GM12878 (cell line): ENCODE measurements at regions not wholly inside any gene's neighbourhood (a gene's known extent, or its start where the extent isn't known, plus 50 kb on each side); places are given as distances from the start of the nearest gene placed in this dataset.

ENCODE experiments used
- BCL11A ChIP-seq: IDR thresholded peaks from 2 replicates; pipeline ENCODE4 v1.6.1; 2011; ENCODE audit warnings: low read depth, low read length
- CBFB ChIP-seq: IDR thresholded peaks from 2 replicates; pipeline ENCODE4 v1.6.1; 2016; ENCODE audit warnings: antibody characterized with exemption, low read depth
- CHD1 ChIP-seq: IDR thresholded peaks from 2 replicates; pipeline ENCODE4 v1.6.1; 2012; ENCODE audit warnings: low read depth, low read length, improper control_type of control experiment
- CREM ChIP-seq: IDR thresholded peaks from 2 replicates; pipeline ENCODE4 v1.6.1; 2014; ENCODE audit warnings: antibody characterized with exemption, low read depth
- FOXK2 ChIP-seq: fragments of 450-650 bp; IDR thresholded peaks from 2 replicates; pipeline ENCODE4 v1.6.1; 2017; ENCODE audit warnings: mild to moderate bottlenecking, moderate library complexity
- KAT2A ChIP-seq: conservative IDR thresholded peaks from 2 replicates; pipeline ENCODE4 v1.6.1; 2011; ENCODE audit warnings: low read depth, low read length; ENCODE audit not compliant: control insufficient read depth
- KLF5 ChIP-seq: fragments of 450-650 bp; IDR thresholded peaks from 2 replicates; pipeline ENCODE4 v1.6.1; 2014; ENCODE audit warnings: mild to moderate bottlenecking; ENCODE audit not compliant: partially characterized antibody
- MEF2B ChIP-seq: fragments of 450-650 bp; IDR thresholded peaks from 2 replicates; pipeline ENCODE4 v1.6.1; 2018; ENCODE audit warnings: mild to moderate bottlenecking, moderate library complexity; ENCODE audit not compliant: partially characterized antibody, poor library complexity, severe bottlenecking
- MXI1 ChIP-seq: fragments of 150-350 bp; IDR thresholded peaks from 2 replicates; pipeline ENCODE4 v1.6.1; 2011; ENCODE audit warnings: low read depth, mild to moderate bottlenecking, inconsistent platforms, low read length, improper control_type of control experiment
- NR2C1 ChIP-seq: fragments of 450-650 bp; IDR thresholded peaks from 2 replicates; pipeline ENCODE4 v1.6.1; 2017; ENCODE audit warnings: antibody characterized with exemption, mild to moderate bottlenecking, moderate library complexity
- PML ChIP-seq: IDR thresholded peaks from 2 replicates; pipeline ENCODE4 v1.6.1; 2012; ENCODE audit warnings: low read length, inconsistent platforms
- RB1 ChIP-seq: fragments of 450-650 bp; formaldehyde crosslinking; IDR thresholded peaks from 2 replicates; pipeline ENCODE4 v1.6.1; 2017; ENCODE audit warnings: mild to moderate bottlenecking, borderline replicate concordance
- RUNX3 ChIP-seq: IDR thresholded peaks from 2 replicates; pipeline ENCODE4 v1.6.1; 2012; ENCODE audit warnings: low read length, inconsistent platforms
- SMARCA5 ChIP-seq: fragments of 450-650 bp; IDR thresholded peaks from 2 replicates; pipeline ENCODE4 v1.6.1; 2017; ENCODE audit warnings: mild to moderate bottlenecking
- SUPT20H ChIP-seq: IDR thresholded peaks from 2 replicates; pipeline ENCODE4 v1.6.1; 2011; ENCODE audit warnings: low read depth, mild to moderate bottlenecking, low read length, moderate library complexity, borderline replicate concordance; ENCODE audit not compliant: control insufficient read depth
- TCF12 ChIP-seq: IDR thresholded peaks from 2 replicates; pipeline ENCODE4 v1.6.1; 2011; ENCODE audit warnings: low read depth, mild to moderate bottlenecking, low read length
- ZNF24 ChIP-seq: fragments of 450-650 bp; IDR thresholded peaks from 2 replicates; pipeline ENCODE4 v1.6.1; 2017; ENCODE audit warnings: antibody characterized with exemption, mild to moderate bottlenecking
- ZNF384 ChIP-seq: IDR thresholded peaks from 2 replicates; pipeline ENCODE4 v1.6.1; 2012; ENCODE audit warnings: low read depth, mild to moderate bottlenecking, low read length, improper control_type of control experiment, borderline replicate concordance
- TF ChIP-seq, protein P1 (sequence below): IDR thresholded peaks from 2 replicates; pipeline ENCODE4 v1.6.1; 2011; ENCODE audit warnings: mild to moderate bottlenecking, low read depth, low read length, moderate library complexity; ENCODE audit not compliant: insufficient replicate concordance
- TF ChIP-seq, protein P2 (sequence below): fragments of 450-650 bp; IDR thresholded peaks from 2 replicates; pipeline ENCODE4 v1.6.1; 2017; ENCODE audit warnings: low read depth, mild to moderate bottlenecking, moderate library complexity
- TF ChIP-seq, protein P3 (sequence below): fragments of 450-650 bp; formaldehyde crosslinking; IDR thresholded peaks from 2 replicates; pipeline ENCODE4 v1.5.0; 2022; ENCODE audit warnings: mild to moderate bottlenecking, missing genetic modification characterization
- TF ChIP-seq, protein P4 (sequence below): fragments of 450-650 bp; IDR thresholded peaks from 2 replicates; pipeline ENCODE4 v1.6.1; 2017; ENCODE audit warnings: mild to moderate bottlenecking, moderate library complexity

DNA sequence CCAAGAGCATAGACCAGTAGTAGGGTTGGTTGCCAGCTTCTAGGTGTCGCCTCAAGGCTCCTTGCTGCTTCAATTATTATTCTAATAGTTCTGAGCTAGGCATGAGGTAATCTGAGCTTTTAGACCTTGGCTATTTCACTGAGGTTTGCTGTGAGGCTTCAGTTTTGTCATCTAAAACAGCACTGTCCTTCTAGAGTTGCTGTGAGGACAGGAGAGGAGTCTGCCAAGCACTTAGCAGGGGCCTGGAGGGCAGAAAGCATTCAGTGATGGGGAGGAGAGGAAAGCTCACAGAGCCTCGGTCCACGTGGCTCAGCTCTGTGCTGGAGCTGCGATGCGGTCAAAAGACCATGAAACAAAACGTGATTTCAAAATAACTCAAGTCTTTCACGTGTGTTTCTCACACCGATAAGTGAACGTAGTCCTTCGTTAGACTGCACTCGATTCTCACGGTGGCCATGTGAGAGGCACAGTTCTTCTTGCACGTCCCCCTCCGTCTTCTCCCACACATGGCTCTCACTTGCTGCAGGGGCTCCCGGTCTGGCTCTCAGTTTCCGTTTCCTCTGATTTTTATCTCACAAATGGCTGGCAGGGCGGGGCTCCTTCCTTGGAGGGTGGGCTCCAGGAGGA lies 113.7 kb downstream of the B3GNT2 start (continued):
- TF ChIP-seq MEF2B = peak; percentile 83
- TF ChIP-seq TCF12 = peak; percentile 89
- peak; percentile 62; the same call in 1 of the 2 replicates for TF ChIP-seq MXI1
- TF ChIP-seq, protein P1, sequence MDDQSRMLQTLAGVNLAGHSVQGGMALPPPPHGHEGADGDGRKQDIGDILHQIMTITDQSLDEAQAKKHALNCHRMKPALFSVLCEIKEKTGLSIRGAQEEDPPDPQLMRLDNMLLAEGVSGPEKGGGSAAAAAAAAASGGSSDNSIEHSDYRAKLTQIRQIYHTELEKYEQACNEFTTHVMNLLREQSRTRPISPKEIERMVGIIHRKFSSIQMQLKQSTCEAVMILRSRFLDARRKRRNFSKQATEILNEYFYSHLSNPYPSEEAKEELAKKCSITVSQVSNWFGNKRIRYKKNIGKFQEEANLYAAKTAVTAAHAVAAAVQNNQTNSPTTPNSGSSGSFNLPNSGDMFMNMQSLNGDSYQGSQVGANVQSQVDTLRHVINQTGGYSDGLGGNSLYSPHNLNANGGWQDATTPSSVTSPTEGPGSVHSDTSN = no peak
- TF ChIP-seq SMARCA5 = no peak
- no peak for TF ChIP-seq NR2C1
- TF ChIP-seq KAT2A = no peak
- no peak for TF ChIP-seq BCL11A
- no peak for TF ChIP-seq RB1
- TF ChIP-seq FOXK2 = no peak
- no peak for TF ChIP-seq ZNF384
- TF ChIP-seq, protein P2, sequence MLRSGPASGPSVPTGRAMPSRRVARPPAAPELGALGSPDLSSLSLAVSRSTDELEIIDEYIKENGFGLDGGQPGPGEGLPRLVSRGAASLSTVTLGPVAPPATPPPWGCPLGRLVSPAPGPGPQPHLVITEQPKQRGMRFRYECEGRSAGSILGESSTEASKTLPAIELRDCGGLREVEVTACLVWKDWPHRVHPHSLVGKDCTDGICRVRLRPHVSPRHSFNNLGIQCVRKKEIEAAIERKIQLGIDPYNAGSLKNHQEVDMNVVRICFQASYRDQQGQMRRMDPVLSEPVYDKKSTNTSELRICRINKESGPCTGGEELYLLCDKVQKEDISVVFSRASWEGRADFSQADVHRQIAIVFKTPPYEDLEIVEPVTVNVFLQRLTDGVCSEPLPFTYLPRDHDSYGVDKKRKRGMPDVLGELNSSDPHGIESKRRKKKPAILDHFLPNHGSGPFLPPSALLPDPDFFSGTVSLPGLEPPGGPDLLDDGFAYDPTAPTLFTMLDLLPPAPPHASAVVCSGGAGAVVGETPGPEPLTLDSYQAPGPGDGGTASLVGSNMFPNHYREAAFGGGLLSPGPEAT = peak; percentile 74; the same call in 1 of the 2 replicates
- TF ChIP-seq SUPT20H = no peak
- no peak for TF ChIP-seq PML
- peak; percentile 74 for TF ChIP-seq CBFB
- TF ChIP-seq CREM = peak; percentile 75; the same call in 1 of the 2 replicates
- TF ChIP-seq RUNX3 = no peak
- TF ChIP-seq, protein P3, sequence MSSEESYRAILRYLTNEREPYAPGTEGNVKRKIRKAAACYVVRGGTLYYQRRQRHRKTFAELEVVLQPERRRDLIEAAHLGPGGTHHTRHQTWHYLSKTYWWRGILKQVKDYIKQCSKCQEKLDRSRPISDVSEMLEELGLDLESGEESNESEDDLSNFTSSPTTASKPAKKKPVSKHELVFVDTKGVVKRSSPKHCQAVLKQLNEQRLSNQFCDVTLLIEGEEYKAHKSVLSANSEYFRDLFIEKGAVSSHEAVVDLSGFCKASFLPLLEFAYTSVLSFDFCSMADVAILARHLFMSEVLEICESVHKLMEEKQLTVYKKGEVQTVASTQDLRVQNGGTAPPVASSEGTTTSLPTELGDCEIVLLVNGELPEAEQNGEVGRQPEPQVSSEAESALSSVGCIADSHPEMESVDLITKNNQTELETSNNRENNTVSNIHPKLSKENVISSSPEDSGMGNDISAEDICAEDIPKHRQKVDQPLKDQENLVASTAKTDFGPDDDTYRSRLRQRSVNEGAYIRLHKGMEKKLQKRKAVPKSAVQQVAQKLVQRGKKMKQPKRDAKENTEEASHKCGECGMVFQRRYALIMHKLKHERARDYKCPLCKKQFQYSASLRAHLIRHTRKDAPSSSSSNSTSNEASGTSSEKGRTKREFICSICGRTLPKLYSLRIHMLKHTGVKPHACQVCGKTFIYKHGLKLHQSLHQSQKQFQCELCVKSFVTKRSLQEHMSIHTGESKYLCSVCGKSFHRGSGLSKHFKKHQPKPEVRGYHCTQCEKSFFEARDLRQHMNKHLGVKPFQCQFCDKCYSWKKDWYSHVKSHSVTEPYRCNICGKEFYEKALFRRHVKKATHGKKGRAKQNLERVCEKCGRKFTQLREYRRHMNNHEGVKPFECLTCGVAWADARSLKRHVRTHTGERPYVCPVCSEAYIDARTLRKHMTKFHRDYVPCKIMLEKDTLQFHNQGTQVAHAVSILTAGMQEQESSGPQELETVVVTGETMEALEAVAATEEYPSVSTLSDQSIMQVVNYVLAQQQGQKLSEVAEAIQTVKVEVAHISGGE (CRISPR knock-in tag) = no peak
- no peak for TF ChIP-seq KLF5
- TF ChIP-seq ZNF24 = no peak
- TF ChIP-seq, protein P4, sequence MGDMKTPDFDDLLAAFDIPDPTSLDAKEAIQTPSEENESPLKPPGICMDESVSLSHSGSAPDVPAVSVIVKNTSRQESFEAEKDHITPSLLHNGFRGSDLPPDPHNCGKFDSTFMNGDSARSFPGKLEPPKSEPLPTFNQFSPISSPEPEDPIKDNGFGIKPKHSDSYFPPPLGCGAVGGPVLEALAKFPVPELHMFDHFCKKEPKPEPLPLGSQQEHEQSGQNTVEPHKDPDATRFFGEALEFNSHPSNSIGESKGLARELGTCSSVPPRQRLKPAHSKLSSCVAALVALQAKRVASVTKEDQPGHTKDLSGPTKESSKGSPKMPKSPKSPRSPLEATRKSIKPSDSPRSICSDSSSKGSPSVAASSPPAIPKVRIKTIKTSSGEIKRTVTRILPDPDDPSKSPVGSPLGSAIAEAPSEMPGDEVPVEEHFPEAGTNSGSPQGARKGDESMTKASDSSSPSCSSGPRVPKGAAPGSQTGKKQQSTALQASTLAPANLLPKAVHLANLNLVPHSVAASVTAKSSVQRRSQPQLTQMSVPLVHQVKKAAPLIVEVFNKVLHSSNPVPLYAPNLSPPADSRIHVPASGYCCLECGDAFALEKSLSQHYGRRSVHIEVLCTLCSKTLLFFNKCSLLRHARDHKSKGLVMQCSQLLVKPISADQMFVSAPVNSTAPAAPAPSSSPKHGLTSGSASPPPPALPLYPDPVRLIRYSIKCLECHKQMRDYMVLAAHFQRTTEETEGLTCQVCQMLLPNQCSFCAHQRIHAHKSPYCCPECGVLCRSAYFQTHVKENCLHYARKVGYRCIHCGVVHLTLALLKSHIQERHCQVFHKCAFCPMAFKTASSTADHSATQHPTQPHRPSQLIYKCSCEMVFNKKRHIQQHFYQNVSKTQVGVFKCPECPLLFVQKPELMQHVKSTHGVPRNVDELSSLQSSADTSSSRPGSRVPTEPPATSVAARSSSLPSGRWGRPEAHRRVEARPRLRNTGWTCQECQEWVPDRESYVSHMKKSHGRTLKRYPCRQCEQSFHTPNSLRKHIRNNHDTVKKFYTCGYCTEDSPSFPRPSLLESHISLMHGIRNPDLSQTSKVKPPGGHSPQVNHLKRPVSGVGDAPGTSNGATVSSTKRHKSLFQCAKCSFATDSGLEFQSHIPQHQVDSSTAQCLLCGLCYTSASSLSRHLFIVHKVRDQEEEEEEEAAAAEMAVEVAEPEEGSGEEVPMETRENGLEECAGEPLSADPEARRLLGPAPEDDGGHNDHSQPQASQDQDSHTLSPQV = peak; percentile 28; the same call in 1 of the 2 replicates
- TF ChIP-seq CHD1 = no peak
